PC-3 (cell line): ENCODE measurements at regions not wholly inside any gene's neighbourhood (a gene's known extent, or its start where the extent isn't known, plus 50 kb on each side); places are given as distances from the start of the nearest gene placed in this dataset.

Experiments used
- ATAC-seq: fragments of 200-7000 bp; cut with Tn5 transposase; 2 replicates; pipeline ENCODE4 v1.9.1; 2020; ENCODE audit warnings: mild to moderate bottlenecking, moderate library complexity
- BruUV-seq: library from RNA; stranded (reverse); fragments of 400-500 nt; replicated peaks from 2 replicates; lab custom pipeline; 2021; lab: Mats Ljungman, UMichigan
- CTCF ChIA-PET: fragments of 300-600 bp; sonication (Branson Sonifier 250); formaldehyde crosslinking; loops from one replicate; lab custom pipeline; 2022; ENCODE audit warnings: antibody characterized with exemption; lab: Charles Lee
- POLR2A ChIA-PET: fragments of 300-600 bp; sonication (Branson Sonifier 250); formaldehyde crosslinking; loops from one replicate; lab custom pipeline; 2022; ENCODE audit warnings: antibody characterized with exemption; ENCODE audit not compliant: unreplicated experiment; lab: Charles Lee
- DNase-seq: peaks from one replicate; pipeline ENCODE4 v3.0.0-alpha.2; 2015
- H2AFZ ChIP-seq: fragments of 300-600 bp; sonication (generic); 2 replicates; pipeline ENCODE4 v1.6.0; 2016; ENCODE audit warnings: antibody characterized with exemption, low read length
- H3F3A ChIP-seq: fragments of 300-600 bp; sonication (generic); one replicate; pipeline ENCODE4 v1.6.0; 2017; ENCODE audit warnings: antibody characterized with exemption, low read length, control low read depth, mild to moderate bottlenecking; ENCODE audit not compliant: unreplicated experiment
- H3K27ac ChIP-seq: fragments of 300-600 bp; sonication (generic); 2 replicates; pipeline ENCODE4 v1.5.1; 2016; ENCODE audit warnings: mild to moderate bottlenecking, low read length
- H3K27me3 ChIP-seq: fragments of 300-600 bp; sonication (generic); 2 replicates; pipeline ENCODE4 v1.6.1; 2016; ENCODE audit warnings: low read length, mixed read lengths
- H3K36me3 ChIP-seq: fragments of 300-600 bp; sonication (generic); 2 replicates; pipeline ENCODE4 v1.6.1; 2016; ENCODE audit warnings: low read depth, mixed run types, low read length, mixed read lengths
- H3K4me1 ChIP-seq: fragments of 300-600 bp; sonication (generic); 2 replicates; pipeline ENCODE4 v1.5.1; 2016; ENCODE audit warnings: low read length; ENCODE audit not compliant: insufficient read depth
- H3K4me2 ChIP-seq: fragments of 300-600 bp; sonication (generic); 2 replicates; pipeline ENCODE4 v1.6.0; 2016; ENCODE audit warnings: low read length
- H3K4me3 ChIP-seq: fragments of 300-600 bp; sonication (generic); 2 replicates; pipeline ENCODE4 v1.5.1; 2016; ENCODE audit warnings: mild to moderate bottlenecking, low read length, mixed read lengths
- H3K79me2 ChIP-seq: fragments of 300-600 bp; sonication (generic); 2 replicates; pipeline ENCODE4 v1.6.1; 2017; ENCODE audit warnings: low read length, mixed read lengths
- H3K9ac ChIP-seq: fragments of 300-600 bp; sonication (generic); 2 replicates; pipeline ENCODE4 v1.6.0; 2016; ENCODE audit warnings: mild to moderate bottlenecking, low read length
- H3K9me2 ChIP-seq: fragments of 300-600 bp; sonication (generic); replicated peaks from 2 replicates; pipeline ENCODE4 v1.6.1; 2016; ENCODE audit warnings: mixed run types, low read length, mixed read lengths
- H3K9me3 ChIP-seq: fragments of 300-600 bp; sonication (generic); 2 replicates; pipeline ENCODE4 v1.6.1; 2016; ENCODE audit warnings: low read length, mixed read lengths
- H4K20me1 ChIP-seq: fragments of 300-600 bp; sonication (generic); 2 replicates; pipeline ENCODE4 v1.6.1; 2016; ENCODE audit warnings: low read length, mixed read lengths
- EZH2 ChIP-seq: fragments of 300-600 bp; sonication (generic); IDR thresholded peaks from one replicate; pipeline ENCODE4 v1.6.1; 2017; ENCODE audit warnings: antibody characterized with exemption, mild to moderate bottlenecking, low read length; ENCODE audit not compliant: unreplicated experiment
- EZH2phosphoT487 ChIP-seq: fragments of 300-600 bp; sonication (generic); IDR thresholded peaks from 2 replicates; pipeline ENCODE4 v1.6.1; 2018; ENCODE audit warnings: mild to moderate bottlenecking, antibody characterized with exemption, low read length, borderline replicate concordance
- intact Hi-C: fragments of 100-400 bp; cut with micrococcal nuclease; formaldehyde crosslinking; loops from 2 replicates; pipeline ENCODE4 v1.9.0; 2023
- TF ChIP-seq, protein P1 (sequence below): fragments of 300-600 bp; sonication (generic); conservative IDR thresholded peaks from 2 replicates; pipeline ENCODE4 v1.5.1; 2017; ENCODE audit warnings: antibody characterized with exemption, low read depth, mild to moderate bottlenecking, low read length

DNA sequence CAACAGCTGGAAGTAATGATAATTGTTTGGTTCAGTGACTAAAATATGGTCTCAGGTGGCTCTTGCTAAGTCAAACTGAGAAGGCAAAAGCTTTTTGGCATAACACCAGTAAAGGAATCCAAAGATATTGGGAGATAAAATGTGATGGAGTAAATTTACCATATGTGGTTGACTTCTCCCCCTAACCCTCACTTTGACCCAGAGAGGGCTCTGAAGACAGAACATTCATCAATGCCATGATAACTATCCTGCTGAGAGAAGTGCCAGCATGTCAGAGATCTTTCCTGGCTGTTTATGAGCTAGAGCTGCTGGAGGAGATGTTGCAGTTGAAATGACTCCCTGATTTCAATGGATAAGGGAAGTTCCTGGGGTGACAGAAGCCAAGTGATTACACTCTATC, 213.4 kb downstream of the SPCS3 start:
- no peak for DNase-seq
- CTCF ChIA-PET, result no interaction called here
- TF ChIP-seq EZH2phosphoT487 (no peak), EZH2 (no peak)
- TF ChIP-seq, protein P1, sequence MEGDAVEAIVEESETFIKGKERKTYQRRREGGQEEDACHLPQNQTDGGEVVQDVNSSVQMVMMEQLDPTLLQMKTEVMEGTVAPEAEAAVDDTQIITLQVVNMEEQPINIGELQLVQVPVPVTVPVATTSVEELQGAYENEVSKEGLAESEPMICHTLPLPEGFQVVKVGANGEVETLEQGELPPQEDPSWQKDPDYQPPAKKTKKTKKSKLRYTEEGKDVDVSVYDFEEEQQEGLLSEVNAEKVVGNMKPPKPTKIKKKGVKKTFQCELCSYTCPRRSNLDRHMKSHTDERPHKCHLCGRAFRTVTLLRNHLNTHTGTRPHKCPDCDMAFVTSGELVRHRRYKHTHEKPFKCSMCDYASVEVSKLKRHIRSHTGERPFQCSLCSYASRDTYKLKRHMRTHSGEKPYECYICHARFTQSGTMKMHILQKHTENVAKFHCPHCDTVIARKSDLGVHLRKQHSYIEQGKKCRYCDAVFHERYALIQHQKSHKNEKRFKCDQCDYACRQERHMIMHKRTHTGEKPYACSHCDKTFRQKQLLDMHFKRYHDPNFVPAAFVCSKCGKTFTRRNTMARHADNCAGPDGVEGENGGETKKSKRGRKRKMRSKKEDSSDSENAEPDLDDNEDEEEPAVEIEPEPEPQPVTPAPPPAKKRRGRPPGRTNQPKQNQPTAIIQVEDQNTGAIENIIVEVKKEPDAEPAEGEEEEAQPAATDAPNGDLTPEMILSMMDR, result no peak
- no peaks in the 10 kb centered on the region for H3K36me3 ChIP-seq
- no peak overlapping the region for H2AFZ ChIP-seq
- no peak overlapping the region for H3K27ac ChIP-seq
- H3K9me3 ChIP-seq, result no peaks in the 10 kb centered on the region
- peaks cover 25% of the 10 kb centered on the region for H3K4me1 ChIP-seq
- H3K79me2 ChIP-seq, result no peaks in the 10 kb centered on the region
- no peak overlapping the region for H3K4me2 ChIP-seq
- H3K27me3 ChIP-seq, result no peaks in the 10 kb centered on the region
- no TSS peak for BruUV-seq
- no peaks in the 10 kb centered on the region for H3K9me2 ChIP-seq
- H4K20me1 ChIP-seq, result no peaks in the 10 kb centered on the region
- no peak overlapping the region for H3K4me3 ChIP-seq
- no peak overlapping the region for H3K9ac ChIP-seq
- POLR2A ChIA-PET, result no interaction called here
- no peaks in the 10 kb centered on the region for H3F3A ChIP-seq
- no peak for ATAC-seq
- intact Hi-C loops, result no loop called here

DNA sequence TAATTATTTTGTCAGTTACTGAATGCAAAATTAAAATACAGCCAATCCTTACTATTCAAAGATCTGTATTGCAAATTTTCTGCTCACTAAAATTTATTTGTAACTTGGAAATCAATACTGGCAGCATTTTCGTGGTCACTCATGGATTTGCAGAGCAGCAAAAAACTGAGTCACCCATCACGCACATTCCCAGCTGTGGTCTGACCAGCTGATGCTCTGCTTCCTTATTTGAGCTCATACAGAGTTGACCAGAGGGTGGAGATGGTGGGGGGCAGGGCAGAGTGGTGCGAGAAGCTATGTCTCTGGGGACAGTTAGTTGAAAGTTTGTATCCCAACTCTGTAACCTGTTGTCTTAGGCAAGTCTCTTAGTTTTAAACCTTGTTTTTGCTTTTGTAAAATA, 214.8 kb downstream of the SPCS3 start:
- Histone ChIP-seq H4K20me1 (no peaks in the 10 kb centered on the region), H3K27ac (peak overlapping the region; percentile 27; the same call in 1 of the 2 replicates), H3K79me2 (no peaks in the 10 kb centered on the region), H3F3A (no peaks in the 10 kb centered on the region), H3K9me3 (no peaks in the 10 kb centered on the region), H3K4me2 (0 out of 2 replicates have a peak overlapping the region, but pooled peaks have one; percentile 7), H3K27me3 (no peaks in the 10 kb centered on the region), H3K4me3 (no peak overlapping the region), H2AFZ (no peak overlapping the region), H3K9ac (no peak overlapping the region), H3K9me2 (no peaks in the 10 kb centered on the region), H3K36me3 (no peaks in the 10 kb centered on the region), H3K4me1 (peaks cover 38% of the 10 kb centered on the region)
- DNase-seq, result peak; percentile 66
- ChIA-PET POLR2A (no interaction called here), CTCF (no interaction called here)
- TF ChIP-seq, protein P1, result no peak
- no peak for TF ChIP-seq EZH2phosphoT487
- no peak for TF ChIP-seq EZH2
- BruUV-seq, result no TSS peak
- peak; percentile 53; the same call in 1 of the 2 replicates for ATAC-seq
- intact Hi-C loops, result no loop called here

DNA sequence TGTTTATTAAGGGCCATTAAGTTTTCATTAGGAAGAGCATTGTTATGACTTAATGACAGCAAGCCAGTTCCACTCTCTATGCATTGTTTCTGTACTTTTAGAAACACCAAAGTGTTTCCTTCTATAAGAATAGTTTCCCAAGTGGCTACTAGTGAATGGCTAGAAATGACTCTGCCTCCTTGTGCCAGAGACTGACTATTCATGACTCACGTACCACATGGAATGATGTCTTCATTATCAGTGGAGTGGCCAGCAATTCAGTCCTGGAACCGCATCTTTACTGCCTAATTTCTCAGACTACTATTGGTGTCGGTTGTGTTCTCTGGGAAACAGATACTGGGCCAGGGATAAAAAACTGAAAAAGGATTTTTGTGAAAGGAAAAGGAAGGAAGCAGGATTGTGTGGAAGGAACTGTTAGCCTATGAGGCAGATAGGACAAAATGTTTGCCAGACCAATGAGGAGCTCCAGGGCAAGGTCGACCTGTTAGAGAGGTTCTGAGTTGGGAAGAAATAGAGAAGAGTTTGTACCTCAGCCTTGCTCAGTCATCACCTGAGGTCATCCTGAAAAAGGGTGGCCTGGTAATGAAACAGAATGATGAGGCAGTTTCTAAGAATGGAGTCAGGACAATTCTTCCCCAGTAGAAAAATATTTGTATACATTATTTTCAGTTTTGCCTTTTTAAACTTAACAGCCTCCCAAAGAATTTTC, 218.6 kb downstream of the SPCS3 start:
- Histone ChIP-seq H3K79me2 (no peaks in the 10 kb centered on the region), H4K20me1 (no peaks in the 10 kb centered on the region), H3K36me3 (no peaks in the 10 kb centered on the region), H2AFZ (peak overlapping the region; percentile 49), H3K9me3 (no peaks in the 10 kb centered on the region), H3F3A (no peaks in the 10 kb centered on the region), H3K4me2 (peak overlapping the region; percentile 63), H3K27me3 (no peaks in the 10 kb centered on the region), H3K27ac (peak overlapping the region; percentile 97), H3K4me3 (0 out of 2 replicates have a peak overlapping the region, but pooled peaks have one; percentile 23), H3K4me1 (peaks cover 40% of the 10 kb centered on the region), H3K9me2 (no peaks in the 10 kb centered on the region), H3K9ac (peak overlapping the region; percentile 61)
- ChIA-PET CTCF (interaction anchor here (0.7 kb wide), 1 partner anchor 24 kb away, joined by 3 read pairs; no protein-coding TSS in a partner anchor), POLR2A (no interaction called here)
- TF ChIP-seq, protein P1, result no peak
- no peak for TF ChIP-seq EZH2phosphoT487
- no peak for TF ChIP-seq EZH2
- BruUV-seq, result TSS peak; percentile 98
- ATAC-seq (peak; percentile 92), DNase-seq (peak; percentile 80)
- intact Hi-C loops, result loop anchor here (5.0 kb wide), 1 partner anchor 136 kb away; no protein-coding TSS in a partner anchor
